ENCODE measurements at regions not wholly inside any gene's neighbourhood (a gene's known extent, or its start where the extent isn't known, plus 50 kb on each side); places are given as distances from the start of the nearest gene placed in this dataset.

- TF ChIP-seq ZC3H11A (IDR thresholded peaks at IDR 0.05), result no peak
- no peak for TF ChIP-seq KDM1A (IDR thresholded peaks at IDR 0.05; ENCODE audit: low read depth)
- no peak for TF ChIP-seq TP53 (CRISPR knock-in tag; IDR thresholded peaks at IDR 0.05)
- TF ChIP-seq, protein P1, sequence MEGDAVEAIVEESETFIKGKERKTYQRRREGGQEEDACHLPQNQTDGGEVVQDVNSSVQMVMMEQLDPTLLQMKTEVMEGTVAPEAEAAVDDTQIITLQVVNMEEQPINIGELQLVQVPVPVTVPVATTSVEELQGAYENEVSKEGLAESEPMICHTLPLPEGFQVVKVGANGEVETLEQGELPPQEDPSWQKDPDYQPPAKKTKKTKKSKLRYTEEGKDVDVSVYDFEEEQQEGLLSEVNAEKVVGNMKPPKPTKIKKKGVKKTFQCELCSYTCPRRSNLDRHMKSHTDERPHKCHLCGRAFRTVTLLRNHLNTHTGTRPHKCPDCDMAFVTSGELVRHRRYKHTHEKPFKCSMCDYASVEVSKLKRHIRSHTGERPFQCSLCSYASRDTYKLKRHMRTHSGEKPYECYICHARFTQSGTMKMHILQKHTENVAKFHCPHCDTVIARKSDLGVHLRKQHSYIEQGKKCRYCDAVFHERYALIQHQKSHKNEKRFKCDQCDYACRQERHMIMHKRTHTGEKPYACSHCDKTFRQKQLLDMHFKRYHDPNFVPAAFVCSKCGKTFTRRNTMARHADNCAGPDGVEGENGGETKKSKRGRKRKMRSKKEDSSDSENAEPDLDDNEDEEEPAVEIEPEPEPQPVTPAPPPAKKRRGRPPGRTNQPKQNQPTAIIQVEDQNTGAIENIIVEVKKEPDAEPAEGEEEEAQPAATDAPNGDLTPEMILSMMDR (IDR thresholded peaks at IDR 0.05), result no peak
- TF ChIP-seq EP300 (IDR thresholded peaks at IDR 0.05), result no peak
These were observed 57.6 kb upstream of the COG2 start for GRCh38 chr1:230584660-230585059.
